ENCODE measurements at regions not wholly inside any gene's neighbourhood (a gene's known extent, or its start where the extent isn't known, plus 50 kb on each side); places are given as distances from the start of the nearest gene placed in this dataset.

DNA sequence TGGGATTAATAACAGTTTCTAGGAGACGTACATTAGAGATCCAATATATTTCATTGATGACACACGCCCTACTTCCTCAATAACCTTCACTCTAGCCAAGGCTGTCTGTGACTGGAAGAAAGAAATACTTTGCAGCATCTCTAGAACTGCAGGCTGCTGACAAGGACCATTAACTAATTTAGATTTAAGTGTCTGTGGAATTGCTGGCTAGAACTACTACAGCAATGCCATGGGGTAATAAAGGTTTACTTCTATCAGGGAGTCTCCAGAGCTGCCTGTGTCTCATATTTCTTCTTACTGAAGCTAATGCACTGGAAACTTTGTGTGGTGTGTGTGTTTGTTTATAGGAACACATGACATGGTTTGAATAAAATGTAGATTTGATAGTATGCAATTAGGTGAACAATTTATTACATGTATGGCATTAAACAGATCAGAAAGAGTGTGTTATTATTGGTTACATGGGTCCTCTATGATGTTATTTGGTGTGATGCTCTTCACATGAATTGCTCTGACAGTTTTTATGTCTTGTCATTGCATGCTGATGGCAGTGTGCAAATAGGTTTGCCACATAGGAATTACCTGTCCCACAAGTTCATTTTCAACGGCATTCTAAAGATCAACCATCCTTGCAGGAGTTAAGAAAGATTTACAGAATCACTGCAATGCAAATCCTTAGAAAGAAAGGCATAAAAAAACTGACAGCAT, 916.2 kb upstream of the CADM2 start:
- 3 to 8% methylated on average over 3 of the region's 3 CpGs for WGBS, 2 experiments (ENCODE audit: low coverage in 1 of 2, low lambda C conversion rate in 2 of 2, missing lambda C conversion rate in 2 of 2)
- Histone ChIP-seq H4K20me1 (ENCODE audit: insufficient read depth) (no peaks in the 10 kb centered on the region), H3K9ac (no peak overlapping the region), H3K4me2 (ENCODE audit: unreplicated experiment) (no peak overlapping the region), H3K27me3 (replicated peaks; ENCODE audit: insufficient read depth) (no peaks in the 10 kb centered on the region), H3K27ac (no peak overlapping the region), H2AFZ (no peak overlapping the region), H3K4me3 (no peak overlapping the region), H3F3A (ENCODE audit: insufficient read depth) (no peaks in the 10 kb centered on the region), H3K4me1 (ENCODE audit: insufficient read depth) (no peaks in the 10 kb centered on the region), H3K9me2 (ENCODE audit: insufficient read depth) (no peaks in the 10 kb centered on the region), H3K36me3 (ENCODE audit: low read depth) (no peaks in the 10 kb centered on the region), H3K9me3 (ENCODE audit: low read depth) (no peaks in the 10 kb centered on the region), H3K79me2 (ENCODE audit: insufficient read depth) (no peaks in the 10 kb centered on the region)
- TF ChIP-seq EZH2phosphoT487 (IDR thresholded peaks at IDR 0.05; ENCODE audit: insufficient read depth, low read depth) (no peak), EZH2 (IDR thresholded peaks at IDR 0.05; ENCODE audit: insufficient read depth, poor library complexity, severe bottlenecking) (no peak)
- in situ Hi-C loops (cut with MboI) = no loop called here
- no peak for DNase-seq

DNA sequence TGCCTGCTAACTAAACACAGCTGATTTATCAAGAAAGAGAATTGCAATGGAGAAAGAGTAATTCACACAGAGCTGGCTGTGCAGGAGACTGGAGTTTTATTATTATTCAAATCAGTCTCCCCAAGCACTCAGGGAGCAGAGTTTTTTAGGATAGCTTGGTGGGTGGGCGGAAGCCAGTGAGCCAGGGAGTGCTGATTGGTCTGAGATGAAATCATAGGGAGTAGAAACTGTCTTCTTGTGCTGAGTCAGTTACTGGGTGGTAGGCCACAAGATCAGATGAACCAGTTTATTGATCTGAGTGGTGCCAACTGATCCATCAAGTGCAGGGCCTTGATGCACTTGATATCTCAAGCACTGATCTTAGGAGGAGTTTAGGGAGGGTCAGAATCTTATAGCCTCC, 891.9 kb upstream of the CADM2 start:
- H3K36me3 ChIP-seq (ENCODE audit: low read depth) = no peaks in the 10 kb centered on the region
- in situ Hi-C loops (cut with MboI) = no loop called here
- WGBS, 2 experiments (ENCODE audit: low coverage in 1 of 2, low lambda C conversion rate in 2 of 2, missing lambda C conversion rate in 2 of 2) = 15 to 23% methylated on average over 1 of the region's 1 CpG
- TF ChIP-seq EZH2phosphoT487 (IDR thresholded peaks at IDR 0.05; ENCODE audit: insufficient read depth, low read depth) = no peak
- no peak for TF ChIP-seq EZH2 (IDR thresholded peaks at IDR 0.05; ENCODE audit: insufficient read depth, poor library complexity, severe bottlenecking)
- DNase-seq = no peak
- H3K9ac ChIP-seq = no peak overlapping the region
- H2AFZ ChIP-seq = no peak overlapping the region
- H3K4me1 ChIP-seq (ENCODE audit: insufficient read depth) = no peaks in the 10 kb centered on the region
- H3F3A ChIP-seq (ENCODE audit: insufficient read depth) = no peaks in the 10 kb centered on the region
- no peak overlapping the region for H3K27ac ChIP-seq
- no peaks in the 10 kb centered on the region for H3K9me3 ChIP-seq (ENCODE audit: low read depth)
- no peaks in the 10 kb centered on the region for H4K20me1 ChIP-seq (ENCODE audit: insufficient read depth)
- H3K4me3 ChIP-seq = no peak overlapping the region
- no peaks in the 10 kb centered on the region for H3K79me2 ChIP-seq (ENCODE audit: insufficient read depth)
- H3K27me3 ChIP-seq (replicated peaks; ENCODE audit: insufficient read depth) = no peaks in the 10 kb centered on the region
- no peak overlapping the region for H3K4me2 ChIP-seq (ENCODE audit: unreplicated experiment)
- no peaks in the 10 kb centered on the region for H3K9me2 ChIP-seq (ENCODE audit: insufficient read depth)

DNA sequence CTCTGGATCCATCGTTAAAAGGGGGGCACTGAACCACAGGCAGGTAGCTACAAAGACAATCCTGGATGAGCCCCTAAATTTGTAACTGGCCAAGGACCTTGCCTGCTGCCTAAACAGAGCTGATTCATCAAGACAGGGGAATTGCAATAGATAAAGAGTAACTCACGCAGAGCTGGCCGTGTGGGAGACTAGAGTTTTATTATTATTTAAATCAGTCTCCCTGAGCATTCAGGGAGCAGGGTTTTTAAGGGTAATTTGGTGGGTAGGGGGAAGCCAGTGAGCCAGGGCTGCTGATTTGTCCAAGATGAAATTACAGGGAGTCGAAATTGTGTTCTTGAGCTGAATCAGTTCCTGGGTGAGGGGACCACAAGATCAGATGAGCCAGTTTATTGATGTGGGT, 885.1 kb upstream of the CADM2 start:
- Histone ChIP-seq H4K20me1 (ENCODE audit: insufficient read depth) (no peaks in the 10 kb centered on the region), H3K4me3 (no peak overlapping the region), H3K36me3 (ENCODE audit: low read depth) (no peaks in the 10 kb centered on the region), H3K4me1 (ENCODE audit: insufficient read depth) (no peaks in the 10 kb centered on the region), H3K27ac (no peak overlapping the region), H3K9me2 (ENCODE audit: insufficient read depth) (no peaks in the 10 kb centered on the region), H3F3A (ENCODE audit: insufficient read depth) (no peaks in the 10 kb centered on the region), H3K9ac (no peak overlapping the region), H3K4me2 (ENCODE audit: unreplicated experiment) (no peak overlapping the region), H3K79me2 (ENCODE audit: insufficient read depth) (no peaks in the 10 kb centered on the region), H3K9me3 (ENCODE audit: low read depth) (no peaks in the 10 kb centered on the region), H3K27me3 (replicated peaks; ENCODE audit: insufficient read depth) (no peaks in the 10 kb centered on the region), H2AFZ (no peak overlapping the region)
- 5 to 7% methylated on average over 4 of the region's 4 CpGs for WGBS, 2 experiments (ENCODE audit: low coverage in 1 of 2, low lambda C conversion rate in 2 of 2, missing lambda C conversion rate in 2 of 2)
- TF ChIP-seq EZH2 (IDR thresholded peaks at IDR 0.05; ENCODE audit: insufficient read depth, poor library complexity, severe bottlenecking) = no peak
- no peak for TF ChIP-seq EZH2phosphoT487 (IDR thresholded peaks at IDR 0.05; ENCODE audit: insufficient read depth, low read depth)
- DNase-seq = no peak
- in situ Hi-C loops (cut with MboI) = no loop called here

GRCh38 chr3:84074767-84075166, 884.0 kb upstream of the CADM2 start:
- TF ChIP-seq EZH2phosphoT487 (IDR thresholded peaks at IDR 0.05; ENCODE audit: insufficient read depth, low read depth) = no peak
- TF ChIP-seq EZH2 (IDR thresholded peaks at IDR 0.05; ENCODE audit: insufficient read depth, poor library complexity, severe bottlenecking) = no peak
- H2AFZ ChIP-seq = no peak overlapping the region
- H3K27ac ChIP-seq = no peak overlapping the region
- H3K9me2 ChIP-seq (ENCODE audit: insufficient read depth) = no peaks in the 10 kb centered on the region
- no peak overlapping the region for H3K4me2 ChIP-seq (ENCODE audit: unreplicated experiment)
- no peaks in the 10 kb centered on the region for H3K4me1 ChIP-seq (ENCODE audit: insufficient read depth)
- H3K27me3 ChIP-seq (replicated peaks; ENCODE audit: insufficient read depth) = no peaks in the 10 kb centered on the region
- no peak overlapping the region for H3K9ac ChIP-seq
- H3K36me3 ChIP-seq (ENCODE audit: low read depth) = no peaks in the 10 kb centered on the region
- no peaks in the 10 kb centered on the region for H4K20me1 ChIP-seq (ENCODE audit: insufficient read depth)
- H3K9me3 ChIP-seq (ENCODE audit: low read depth) = no peaks in the 10 kb centered on the region
- H3F3A ChIP-seq (ENCODE audit: insufficient read depth) = no peaks in the 10 kb centered on the region
- H3K79me2 ChIP-seq (ENCODE audit: insufficient read depth) = no peaks in the 10 kb centered on the region
- no peak overlapping the region for H3K4me3 ChIP-seq
- no peak for DNase-seq
- WGBS, 2 experiments (ENCODE audit: low coverage in 1 of 2, low lambda C conversion rate in 2 of 2, missing lambda C conversion rate in 2 of 2) = 0 to 4% methylated on average over 2 of the region's 2 CpGs
- in situ Hi-C loops (cut with MboI) = no loop called here
